ENCODE measurements at regions not wholly inside any gene's neighbourhood (a gene's known extent, or its start where the extent isn't known, plus 50 kb on each side); places are given as distances from the start of the nearest gene placed in this dataset.

DNA sequence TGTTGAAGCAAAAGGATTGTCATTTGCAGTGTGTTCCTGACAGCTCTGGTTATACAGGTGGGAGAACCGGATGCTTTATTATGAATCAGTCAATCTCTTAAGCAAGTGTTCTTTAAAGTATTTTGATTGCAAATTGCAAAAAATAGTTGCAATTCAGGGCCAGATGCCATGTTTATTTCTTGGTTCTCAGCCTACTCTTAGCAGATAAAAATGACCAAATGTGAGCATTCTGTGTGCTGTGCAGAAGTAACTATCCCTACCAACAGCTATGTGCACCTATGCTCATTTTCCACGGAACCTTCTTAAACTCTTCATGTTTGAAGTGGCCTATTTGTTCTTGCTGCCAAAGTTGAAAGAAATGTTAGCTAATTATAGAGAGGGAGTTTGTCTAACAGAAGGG lies 262.3 kb upstream of the RASGRP1 start (continued):
- TF ChIP-seq, protein P1, sequence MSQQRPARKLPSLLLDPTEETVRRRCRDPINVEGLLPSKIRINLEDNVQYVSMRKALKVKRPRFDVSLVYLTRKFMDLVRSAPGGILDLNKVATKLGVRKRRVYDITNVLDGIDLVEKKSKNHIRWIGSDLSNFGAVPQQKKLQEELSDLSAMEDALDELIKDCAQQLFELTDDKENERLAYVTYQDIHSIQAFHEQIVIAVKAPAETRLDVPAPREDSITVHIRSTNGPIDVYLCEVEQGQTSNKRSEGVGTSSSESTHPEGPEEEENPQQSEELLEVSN (IDR thresholded peaks at IDR 0.05) = no peak
